WTC11 (cell line): ENCODE measurements at regions not wholly inside any gene's neighbourhood (a gene's known extent, or its start where the extent isn't known, plus 50 kb on each side); places are given as distances from the start of the nearest gene placed in this dataset.
"Not testable (repeated sequence)": the region's sequence is repeated elsewhere in the genome, so short reads cannot be mapped to it uniquely, and the experiment has no call there.

Experiments
- ATAC-seq: fragments of 200-7000 bp; cut with Tn5 transposase; 2 replicates; pipeline ENCODE4 v1.10.0; 2021; ENCODE audit warnings: mild to moderate bottlenecking, moderate library complexity
- CTCF ChIA-PET: fragments of 300-600 bp; sonication (Branson Sonifier 250); formaldehyde crosslinking; loops from one replicate; lab custom pipeline; 2021; ENCODE audit warnings: antibody characterized with exemption; lab: Charles Lee
- POLR2A ChIA-PET: fragments of 350-600 bp; sonication (Branson Sonifier 250); formaldehyde crosslinking; loops from one replicate; lab custom pipeline; 2021; ENCODE audit warnings: antibody characterized with exemption; lab: Charles Lee
- DNase-seq: peaks from one replicate; pipeline ENCODE4 v3.0.0; 2021; ENCODE audit warnings: low spot score
- H3K27ac Mint-ChIP-seq: 2 replicates; pipeline ENCODE4 v1.8.0; 2021; ENCODE audit warnings: mixed read lengths
- H3K27me3 Mint-ChIP-seq: 2 replicates; pipeline ENCODE4 v1.8.0; 2021; ENCODE audit warnings: low read depth, mild to moderate bottlenecking, moderate library complexity, mixed read lengths
- H3K36me3 Mint-ChIP-seq: 2 replicates; pipeline ENCODE4 v1.8.0; 2021; ENCODE audit warnings: mixed read lengths
- H3K4me1 Mint-ChIP-seq: 2 replicates; pipeline ENCODE4 v1.8.0; 2022; ENCODE audit warnings: mixed read lengths
- H3K4me3 Mint-ChIP-seq: 2 replicates; pipeline ENCODE4 v1.8.0; 2021; ENCODE audit warnings: mild to moderate bottlenecking, moderate library complexity, mixed read lengths
- H3K9me3 Mint-ChIP-seq: 2 replicates; pipeline ENCODE4 v1.8.0; 2021; ENCODE audit warnings: mixed read lengths
- ATF1 ChIP-seq: sonication (generic); formaldehyde crosslinking; IDR thresholded peaks from 2 replicates; pipeline ENCODE4 v1.8.1; 2023; ENCODE audit warnings: mild to moderate bottlenecking, moderate library complexity, missing genetic modification reagents
- HMGA2 ChIP-seq: fragments of 250-450 bp; sonication (Bioruptor Pico); IDR thresholded peaks from 2 replicates; pipeline ENCODE4 v1.4.0; 2021; ENCODE audit warnings: mild to moderate bottlenecking, moderate library complexity
- HMGXB4 ChIP-seq: sonication (generic); formaldehyde crosslinking; IDR thresholded peaks from 2 replicates; pipeline ENCODE4 v1.8.1; 2023; ENCODE audit warnings: mild to moderate bottlenecking, moderate library complexity, missing genetic modification reagents
- KAT7 ChIP-seq: sonication (generic); formaldehyde crosslinking; IDR thresholded peaks from 2 replicates; pipeline ENCODE4 v1.8.1; 2023; ENCODE audit warnings: missing genetic modification reagents, mild to moderate bottlenecking, borderline replicate concordance
- SMAD4 ChIP-seq: sonication (generic); formaldehyde crosslinking; IDR thresholded peaks from 2 replicates; pipeline ENCODE4 v1.8.0; 2022; ENCODE audit warnings: mild to moderate bottlenecking, missing genetic modification reagents
- TF ChIP-seq, protein P1 (sequence below): sonication (generic); formaldehyde crosslinking; IDR thresholded peaks from 2 replicates; pipeline ENCODE4 v1.8.0; 2022; ENCODE audit warnings: mild to moderate bottlenecking, missing genetic modification reagents
- TF ChIP-seq, protein P2 (sequence below): sonication (generic); formaldehyde crosslinking; conservative IDR thresholded peaks from 2 replicates; pipeline ENCODE4 v1.8.1; 2022; ENCODE audit warnings: mild to moderate bottlenecking, missing genetic modification reagents

DNA sequence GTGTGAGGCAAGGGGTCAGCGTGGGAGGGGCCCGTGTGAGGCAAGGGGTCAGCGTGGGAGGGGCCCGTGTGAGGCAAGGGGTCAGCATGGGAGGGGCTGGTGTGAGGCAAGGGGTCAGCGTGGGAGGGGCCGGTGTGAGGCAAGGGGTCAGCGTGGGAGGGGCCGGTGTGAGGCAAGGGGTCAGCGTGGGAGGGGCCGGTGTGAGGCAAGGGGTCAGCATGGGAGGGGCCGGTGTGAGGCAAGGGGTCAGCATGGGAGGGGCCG is 119.2 kb downstream of the SEPTIN14 start:
- DNase-seq, H3K4me3 Mint-ChIP-seq, H3K27ac Mint-ChIP-seq, H3K9me3 Mint-ChIP-seq, POLR2A ChIA-PET, CTCF ChIA-PET, H3K27me3 Mint-ChIP-seq, H3K36me3 Mint-ChIP-seq, H3K4me1 Mint-ChIP-seq, ATAC-seq: not testable (repeated sequence)

DNA sequence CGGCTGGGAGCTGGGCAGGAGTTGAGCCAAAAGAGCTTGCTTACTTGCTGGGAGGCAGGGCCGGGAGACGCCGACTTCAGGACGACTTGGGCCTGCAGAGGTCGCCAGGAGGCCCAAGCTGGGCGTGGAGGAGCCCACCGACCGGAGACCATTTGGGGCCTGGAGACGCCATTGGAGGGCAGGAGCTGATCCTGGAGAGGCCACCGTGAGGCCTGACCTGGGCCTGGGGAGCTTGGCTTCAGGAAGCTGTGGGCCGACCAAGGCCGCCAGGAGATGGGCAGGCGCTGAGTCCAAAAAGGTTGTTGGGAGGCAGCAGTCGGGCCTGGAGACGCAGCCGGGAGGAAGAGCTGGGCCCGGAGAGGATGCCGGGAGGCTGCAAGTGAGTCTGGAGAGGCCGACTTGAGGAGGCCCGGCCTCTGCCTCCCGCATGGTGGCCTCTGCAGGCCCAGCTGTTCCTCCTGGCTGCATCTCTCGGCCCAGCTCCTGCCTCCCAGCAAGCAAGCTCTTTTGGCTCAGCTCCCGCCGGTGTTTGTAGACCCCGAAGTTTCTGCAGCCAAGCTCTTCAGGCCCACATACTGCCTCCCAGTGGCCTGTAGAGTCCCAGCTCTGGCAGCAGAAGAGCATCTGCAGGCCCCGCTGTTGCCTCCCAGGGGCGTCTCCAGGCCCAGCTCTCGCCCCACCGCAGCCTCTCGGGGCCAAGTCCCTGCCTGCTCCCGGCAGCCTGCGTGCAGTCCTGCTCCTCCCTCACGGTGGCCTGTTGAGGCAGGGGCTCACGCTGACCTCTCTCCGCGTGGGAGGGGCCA is 119.7 kb downstream of the SEPTIN14 start:
- H3K9me3 Mint-ChIP-seq, H3K36me3 Mint-ChIP-seq, H3K4me3 Mint-ChIP-seq, H3K27ac Mint-ChIP-seq, DNase-seq, POLR2A ChIA-PET, H3K27me3 Mint-ChIP-seq, H3K4me1 Mint-ChIP-seq, ATAC-seq: not testable (repeated sequence)
- CTCF ChIA-PET, result interaction anchor here (0.8 to 1.1 kb wide), 2 partner anchors 101 to 221 kb away, joined by 5 to 10 read pairs; partner anchors contain the start of gene NIPSNAP2

DNA sequence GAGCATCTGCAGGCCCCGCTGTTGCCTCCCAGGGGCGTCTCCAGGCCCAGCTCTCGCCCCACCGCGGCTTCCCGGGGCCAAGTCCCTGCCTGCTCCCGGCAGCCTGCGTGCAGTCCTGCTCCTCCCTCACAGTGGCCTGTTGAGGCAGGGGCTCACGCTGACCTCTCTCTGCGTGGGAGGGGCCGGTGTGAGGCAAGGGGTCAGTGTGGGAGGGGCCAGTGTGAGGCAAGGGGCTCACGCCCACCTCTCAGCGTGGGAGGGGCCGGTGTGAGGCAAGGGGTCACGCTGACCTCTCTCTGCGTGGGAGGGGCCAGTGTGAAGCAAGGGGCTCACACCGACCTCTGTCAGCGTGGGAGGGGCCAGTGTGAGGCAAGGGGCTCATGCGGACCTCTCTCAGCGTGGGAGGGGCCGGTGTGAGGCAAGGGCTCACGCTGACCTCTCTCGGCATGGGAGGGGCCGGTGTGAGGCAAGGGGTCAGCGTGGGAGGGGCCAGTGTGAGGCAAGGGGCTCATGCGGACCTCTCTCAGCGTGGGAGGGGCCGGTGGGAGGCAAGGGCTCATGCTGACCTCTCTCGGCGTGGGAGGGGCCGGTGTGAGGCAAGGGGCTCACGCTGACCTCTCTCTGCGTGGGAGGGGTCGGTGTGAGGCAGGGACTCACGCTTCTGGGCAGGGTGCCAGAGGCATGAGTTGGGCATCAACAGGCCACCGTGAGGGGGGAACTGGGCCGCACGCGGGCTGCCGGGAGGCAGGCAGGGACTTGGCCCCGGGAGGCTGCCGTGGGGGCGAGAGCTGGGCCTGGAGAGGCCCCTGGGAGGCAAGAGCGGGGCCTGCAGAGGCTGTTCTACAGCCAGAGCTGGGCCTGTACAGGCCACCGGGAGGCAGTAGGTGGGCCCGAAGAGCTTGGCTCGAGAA is 120.6 kb downstream of the SEPTIN14 start:
- H3K27ac Mint-ChIP-seq, H3K27me3 Mint-ChIP-seq, H3K36me3 Mint-ChIP-seq, H3K9me3 Mint-ChIP-seq, POLR2A ChIA-PET, H3K4me3 Mint-ChIP-seq, ATAC-seq, DNase-seq, H3K4me1 Mint-ChIP-seq: not testable (repeated sequence)
- CTCF ChIA-PET, result interaction anchor here (0.8 to 2.1 kb wide), 7 partner anchors 100 to 303 kb away, joined by 3 to 19 read pairs (median 5); partner anchors contain the start of gene NIPSNAP2

- H3K4me3 Mint-ChIP-seq, POLR2A ChIA-PET, H3K27me3 Mint-ChIP-seq, DNase-seq, ATAC-seq, H3K36me3 Mint-ChIP-seq, H3K9me3 Mint-ChIP-seq, H3K27ac Mint-ChIP-seq, H3K4me1 Mint-ChIP-seq: not testable (repeated sequence)
- CTCF ChIA-PET, result interaction anchor here (0.8 to 2.1 kb wide), 6 partner anchors 99 to 334 kb away, joined by 3 to 19 read pairs (median 4); partner anchors contain the start of gene NIPSNAP2
Observed at GRCh38 chr7:55740633-55741250, 121.8 kb downstream of the SEPTIN14 start.

GRCh38 chr7:55740053-55740452 is 122.5 kb downstream of the SEPTIN14 start:
- H3K36me3 Mint-ChIP-seq, DNase-seq, H3K4me1 Mint-ChIP-seq, H3K4me3 Mint-ChIP-seq, H3K27me3 Mint-ChIP-seq, ATAC-seq, H3K27ac Mint-ChIP-seq, H3K9me3 Mint-ChIP-seq, POLR2A ChIA-PET: not testable (repeated sequence)
- CTCF ChIA-PET, result interaction anchor here (2.1 kb wide), 1 partner anchor 224 kb away, joined by 19 read pairs; the partner anchor contains the start of gene NIPSNAP2

GRCh38 chr7:55736641-55737221 is 125.8 kb downstream of the SEPTIN14 start:
- ATAC-seq, H3K36me3 Mint-ChIP-seq, H3K4me3 Mint-ChIP-seq, H3K4me1 Mint-ChIP-seq, H3K27ac Mint-ChIP-seq, DNase-seq, H3K27me3 Mint-ChIP-seq, CTCF ChIA-PET, POLR2A ChIA-PET: not testable (repeated sequence)
- peaks cover 19% of the 10 kb centered on the region for H3K9me3 Mint-ChIP-seq

DNA sequence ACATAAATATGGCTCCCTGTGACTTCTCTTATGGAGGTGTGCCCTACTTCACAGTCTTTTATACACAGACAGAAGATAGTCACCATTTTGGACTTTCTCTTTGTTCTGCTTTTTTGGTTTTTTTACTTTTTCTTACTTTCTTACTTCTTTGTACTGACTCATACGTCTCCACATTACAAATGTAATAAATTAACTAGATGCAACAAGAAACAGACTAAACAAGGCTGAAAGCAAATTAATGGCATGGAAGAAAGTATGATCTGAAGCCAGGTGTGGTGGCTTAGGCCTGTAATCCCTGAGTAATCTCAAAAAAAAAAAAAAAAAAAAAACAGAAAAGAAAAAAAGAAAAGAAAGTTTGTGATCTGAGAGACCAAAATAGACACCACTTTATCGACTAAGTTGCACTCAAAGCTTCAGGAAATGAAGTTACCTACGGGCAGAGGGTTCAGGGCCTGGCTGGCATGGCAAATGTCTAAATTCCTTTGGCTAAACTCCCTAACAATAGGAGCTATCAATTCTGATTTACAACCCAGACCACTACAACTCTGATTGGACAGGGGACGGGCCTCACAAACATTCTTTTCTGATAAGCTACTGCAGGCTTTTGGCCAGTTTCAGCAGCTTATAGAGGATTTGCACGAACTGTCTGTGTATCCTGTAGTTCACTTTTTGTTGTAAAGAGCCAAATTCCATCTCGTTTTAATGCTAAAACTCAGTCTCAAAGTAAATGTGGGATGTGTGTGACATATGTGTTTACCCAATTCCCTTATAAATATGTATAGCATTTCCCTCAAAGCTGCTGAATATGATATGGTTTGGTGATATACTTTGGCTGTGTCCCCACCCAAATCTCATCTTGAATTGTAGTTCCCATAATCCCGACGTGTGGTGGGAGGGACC is 129.1 kb downstream of the SEPTIN14 start:
- 0 out of 2 replicates have a peak, but pooled peaks cover 4% of the 10 kb centered on the region for H3K4me1 Mint-ChIP-seq
- H3K9me3 Mint-ChIP-seq, result peaks cover 23% of the 10 kb centered on the region
- TF ChIP-seq, protein P1, sequence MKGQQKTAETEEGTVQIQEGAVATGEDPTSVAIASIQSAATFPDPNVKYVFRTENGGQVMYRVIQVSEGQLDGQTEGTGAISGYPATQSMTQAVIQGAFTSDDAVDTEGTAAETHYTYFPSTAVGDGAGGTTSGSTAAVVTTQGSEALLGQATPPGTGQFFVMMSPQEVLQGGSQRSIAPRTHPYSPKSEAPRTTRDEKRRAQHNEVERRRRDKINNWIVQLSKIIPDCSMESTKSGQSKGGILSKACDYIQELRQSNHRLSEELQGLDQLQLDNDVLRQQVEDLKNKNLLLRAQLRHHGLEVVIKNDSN (CRISPR knock-in tag), result no peak
- TF ChIP-seq HMGA2 (CRISPR knock-in tag) (no peak), ATF1 (CRISPR knock-in tag) (no peak), SMAD4 (CRISPR knock-in tag) (no peak), KAT7 (CRISPR knock-in tag) (no peak), HMGXB4 (CRISPR knock-in tag) (no peak)
- TF ChIP-seq, protein P2, sequence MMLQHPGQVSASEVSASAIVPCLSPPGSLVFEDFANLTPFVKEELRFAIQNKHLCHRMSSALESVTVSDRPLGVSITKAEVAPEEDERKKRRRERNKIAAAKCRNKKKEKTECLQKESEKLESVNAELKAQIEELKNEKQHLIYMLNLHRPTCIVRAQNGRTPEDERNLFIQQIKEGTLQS (CRISPR knock-in tag), result no peak
- no peak for ATAC-seq
- DNase-seq, result no peak
- H3K27me3 Mint-ChIP-seq, result no peaks in the 10 kb centered on the region
- H3K27ac Mint-ChIP-seq, result no peak overlapping the region
- no peaks in the 10 kb centered on the region; the same call in 1 of the 2 replicates for H3K36me3 Mint-ChIP-seq
- CTCF ChIA-PET, result interaction anchor here (0.6 to 2.3 kb wide), 4 partner anchors 92 to 341 kb away, joined by 3 to 8 read pairs (median 4); no protein-coding TSS in a partner anchor
- POLR2A ChIA-PET, result no interaction called here
- no peak overlapping the region for H3K4me3 Mint-ChIP-seq
